ENCODE measurements at regions not wholly inside any gene's neighbourhood (a gene's known extent, or its start where the extent isn't known, plus 50 kb on each side); places are given as distances from the start of the nearest gene placed in this dataset.

DNA sequence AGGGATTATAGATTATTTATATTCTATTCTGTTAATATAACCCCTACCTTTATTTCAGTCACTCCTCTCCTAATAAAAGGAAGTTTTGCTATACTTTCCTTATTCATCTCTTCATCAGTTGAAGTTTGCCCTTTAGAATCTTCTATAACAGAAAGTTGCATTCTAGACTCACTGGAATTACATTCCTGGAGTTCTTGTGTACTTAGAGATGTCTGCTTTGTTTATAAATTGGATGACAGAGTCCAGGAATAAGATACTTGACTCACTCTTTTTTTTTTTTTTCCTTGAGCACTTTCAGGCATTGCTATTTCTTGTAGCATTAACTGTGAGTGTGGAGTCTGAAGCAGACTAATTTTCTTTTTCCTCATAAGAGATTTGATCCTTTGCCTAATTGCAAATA, 640.8 kb downstream of the XPNPEP1 start:
- TF ChIP-seq, protein P1, sequence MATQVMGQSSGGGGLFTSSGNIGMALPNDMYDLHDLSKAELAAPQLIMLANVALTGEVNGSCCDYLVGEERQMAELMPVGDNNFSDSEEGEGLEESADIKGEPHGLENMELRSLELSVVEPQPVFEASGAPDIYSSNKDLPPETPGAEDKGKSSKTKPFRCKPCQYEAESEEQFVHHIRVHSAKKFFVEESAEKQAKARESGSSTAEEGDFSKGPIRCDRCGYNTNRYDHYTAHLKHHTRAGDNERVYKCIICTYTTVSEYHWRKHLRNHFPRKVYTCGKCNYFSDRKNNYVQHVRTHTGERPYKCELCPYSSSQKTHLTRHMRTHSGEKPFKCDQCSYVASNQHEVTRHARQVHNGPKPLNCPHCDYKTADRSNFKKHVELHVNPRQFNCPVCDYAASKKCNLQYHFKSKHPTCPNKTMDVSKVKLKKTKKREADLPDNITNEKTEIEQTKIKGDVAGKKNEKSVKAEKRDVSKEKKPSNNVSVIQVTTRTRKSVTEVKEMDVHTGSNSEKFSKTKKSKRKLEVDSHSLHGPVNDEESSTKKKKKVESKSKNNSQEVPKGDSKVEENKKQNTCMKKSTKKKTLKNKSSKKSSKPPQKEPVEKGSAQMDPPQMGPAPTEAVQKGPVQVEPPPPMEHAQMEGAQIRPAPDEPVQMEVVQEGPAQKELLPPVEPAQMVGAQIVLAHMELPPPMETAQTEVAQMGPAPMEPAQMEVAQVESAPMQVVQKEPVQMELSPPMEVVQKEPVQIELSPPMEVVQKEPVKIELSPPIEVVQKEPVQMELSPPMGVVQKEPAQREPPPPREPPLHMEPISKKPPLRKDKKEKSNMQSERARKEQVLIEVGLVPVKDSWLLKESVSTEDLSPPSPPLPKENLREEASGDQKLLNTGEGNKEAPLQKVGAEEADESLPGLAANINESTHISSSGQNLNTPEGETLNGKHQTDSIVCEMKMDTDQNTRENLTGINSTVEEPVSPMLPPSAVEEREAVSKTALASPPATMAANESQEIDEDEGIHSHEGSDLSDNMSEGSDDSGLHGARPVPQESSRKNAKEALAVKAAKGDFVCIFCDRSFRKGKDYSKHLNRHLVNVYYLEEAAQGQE (tag by site-specific recombination; IDR thresholded peaks at IDR 0.05), result no peak
- TF ChIP-seq, protein P2, sequence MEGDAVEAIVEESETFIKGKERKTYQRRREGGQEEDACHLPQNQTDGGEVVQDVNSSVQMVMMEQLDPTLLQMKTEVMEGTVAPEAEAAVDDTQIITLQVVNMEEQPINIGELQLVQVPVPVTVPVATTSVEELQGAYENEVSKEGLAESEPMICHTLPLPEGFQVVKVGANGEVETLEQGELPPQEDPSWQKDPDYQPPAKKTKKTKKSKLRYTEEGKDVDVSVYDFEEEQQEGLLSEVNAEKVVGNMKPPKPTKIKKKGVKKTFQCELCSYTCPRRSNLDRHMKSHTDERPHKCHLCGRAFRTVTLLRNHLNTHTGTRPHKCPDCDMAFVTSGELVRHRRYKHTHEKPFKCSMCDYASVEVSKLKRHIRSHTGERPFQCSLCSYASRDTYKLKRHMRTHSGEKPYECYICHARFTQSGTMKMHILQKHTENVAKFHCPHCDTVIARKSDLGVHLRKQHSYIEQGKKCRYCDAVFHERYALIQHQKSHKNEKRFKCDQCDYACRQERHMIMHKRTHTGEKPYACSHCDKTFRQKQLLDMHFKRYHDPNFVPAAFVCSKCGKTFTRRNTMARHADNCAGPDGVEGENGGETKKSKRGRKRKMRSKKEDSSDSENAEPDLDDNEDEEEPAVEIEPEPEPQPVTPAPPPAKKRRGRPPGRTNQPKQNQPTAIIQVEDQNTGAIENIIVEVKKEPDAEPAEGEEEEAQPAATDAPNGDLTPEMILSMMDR (tag by site-specific recombination; IDR thresholded peaks at IDR 0.05), result no peak
- TF ChIP-seq ZNF274 (IDR thresholded peaks at IDR 0.05; ENCODE audit: low read length) (no peak), ZNF274 (tag by site-specific recombination; IDR thresholded peaks at IDR 0.05; ENCODE audit: borderline replicate concordance) (no peak)
